H9 (cell line): ENCODE measurements at regions not wholly inside any gene's neighbourhood (a gene's known extent, or its start where the extent isn't known, plus 50 kb on each side); places are given as distances from the start of the nearest gene placed in this dataset.

ENCODE experiments used
- DNase-seq: peaks from one replicate; pipeline ENCODE4 v3.0.0-alpha.2; 2017
- H2AFZ ChIP-seq: one replicate; pipeline ENCODE4 v1.6.1; 2013; ENCODE audit warnings: mild to moderate bottlenecking, low read length, control low read depth, moderate library complexity
- H2AK5ac ChIP-seq: 2 replicates; pipeline ENCODE4 v1.6.1; 2013; ENCODE audit warnings: low read length, control low read depth, mixed read lengths; ENCODE audit not compliant: insufficient read length
- H2BK120ac ChIP-seq: one replicate; pipeline ENCODE4 v1.6.1; 2013; ENCODE audit warnings: low read depth, mild to moderate bottlenecking, low read length, control low read depth, inconsistent platforms; ENCODE audit not compliant: poor library complexity, severe bottlenecking
- H2BK12ac ChIP-seq: 2 replicates; pipeline ENCODE4 v1.6.1; 2013; ENCODE audit warnings: low read length, control low read depth, mixed read lengths, low read depth; ENCODE audit not compliant: insufficient read length
- H2BK15ac ChIP-seq: 2 replicates; pipeline ENCODE4 v1.6.1; 2013; ENCODE audit warnings: low read depth, low read length, control low read depth
- H2BK20ac ChIP-seq: one replicate; pipeline ENCODE4 v1.6.1; 2013; ENCODE audit warnings: low read depth, mild to moderate bottlenecking, low read length, control low read depth, inconsistent platforms; ENCODE audit not compliant: poor library complexity, severe bottlenecking
- H2BK5ac ChIP-seq: 2 replicates; pipeline ENCODE4 v1.6.1; 2013; ENCODE audit warnings: low read length, control low read depth, mixed read lengths; ENCODE audit not compliant: insufficient read length
- H3K14ac ChIP-seq: 2 replicates; pipeline ENCODE4 v1.6.1; 2013; ENCODE audit warnings: low read length, control low read depth; ENCODE audit not compliant: insufficient read depth
- H3K18ac ChIP-seq: 2 replicates; pipeline ENCODE4 v1.6.1; 2013; ENCODE audit warnings: low read depth, mild to moderate bottlenecking, mixed read lengths, low read length, control low read depth; ENCODE audit not compliant: insufficient read length
- H3K23ac ChIP-seq: 2 replicates; pipeline ENCODE4 v1.6.1; 2013; ENCODE audit warnings: low read length, control low read depth, mixed read lengths, low read depth; ENCODE audit not compliant: insufficient read length
- H3K23me2 ChIP-seq: 2 replicates; pipeline ENCODE4 v1.6.1; 2013; ENCODE audit warnings: low read depth, mild to moderate bottlenecking, mixed read lengths, low read length, control low read depth; ENCODE audit not compliant: insufficient read length, poor library complexity, severe bottlenecking
- H3K27ac ChIP-seq: 2 replicates; pipeline ENCODE4 v1.5.1; 2013; ENCODE audit warnings: low read length, control low read depth, mixed read lengths, low read depth; ENCODE audit not compliant: insufficient read length
- H3K27me3 ChIP-seq: 2 replicates; pipeline ENCODE4 v1.6.1; 2013; ENCODE audit warnings: low read length, control low read depth, inconsistent platforms; ENCODE audit not compliant: insufficient read depth
- H3K4ac ChIP-seq: 2 replicates; pipeline ENCODE4 v1.6.1; 2013; ENCODE audit warnings: low read depth, mild to moderate bottlenecking, control low read depth, inconsistent platforms, low read length, moderate library complexity
- H3K4me1 ChIP-seq: 2 replicates; pipeline ENCODE4 v1.6.1; 2013; ENCODE audit warnings: low read length, control low read depth, inconsistent platforms; ENCODE audit not compliant: insufficient read depth
- H3K4me2 ChIP-seq: 2 replicates; pipeline ENCODE4 v1.6.1; 2013; ENCODE audit warnings: low read length, control low read depth, mixed read lengths; ENCODE audit not compliant: insufficient read length, insufficient read depth
- H3K56ac ChIP-seq: 2 replicates; pipeline ENCODE4 v1.6.1; 2013; ENCODE audit warnings: low read depth, mild to moderate bottlenecking, mixed read lengths, low read length, control low read depth; ENCODE audit not compliant: insufficient read length
- H3K79me1 ChIP-seq: 2 replicates; pipeline ENCODE4 v1.6.1; 2013; ENCODE audit warnings: low read depth, mild to moderate bottlenecking, moderate library complexity, low read length, control low read depth, inconsistent platforms; ENCODE audit not compliant: insufficient read depth, poor library complexity, severe bottlenecking
- H3K79me2 ChIP-seq: 2 replicates; pipeline ENCODE4 v1.6.1; 2013; ENCODE audit warnings: low read length, control low read depth, inconsistent platforms; ENCODE audit not compliant: insufficient read depth
- H3K9ac ChIP-seq: 2 replicates; pipeline ENCODE4 v1.6.1; 2013; ENCODE audit warnings: low read length, control low read depth, mixed read lengths; ENCODE audit not compliant: insufficient read length; ENCODE audit errors: extremely low read depth
- H3K9me3 ChIP-seq: one replicate; pipeline ENCODE4 v1.6.1; 2013; ENCODE audit warnings: low read depth, low read length, inconsistent platforms; ENCODE audit not compliant: control insufficient read depth
- H3T11ph ChIP-seq: one replicate; pipeline ENCODE4 v1.6.1; 2013; ENCODE audit warnings: mild to moderate bottlenecking, low read length, control low read depth, inconsistent platforms
- H4K20me1 ChIP-seq: one replicate; pipeline ENCODE4 v1.6.1; 2013; ENCODE audit not compliant: control insufficient read depth, insufficient read length, insufficient read depth
- H4K5ac ChIP-seq: 2 replicates; pipeline ENCODE4 v1.6.1; 2013; ENCODE audit warnings: low read depth, mild to moderate bottlenecking, mixed read lengths, low read length, control low read depth; ENCODE audit not compliant: insufficient read length
- H4K8ac ChIP-seq: replicated peaks from 2 replicates; pipeline ENCODE4 v1.6.1; 2013; ENCODE audit warnings: low read length, control low read depth, mixed read lengths, low read depth; ENCODE audit not compliant: insufficient read length
- H4K91ac ChIP-seq: 2 replicates; pipeline ENCODE4 v1.6.1; 2013; ENCODE audit warnings: low read depth, mild to moderate bottlenecking, moderate library complexity, mixed read lengths, low read length, control low read depth; ENCODE audit not compliant: insufficient read length
- H3K27ac Mint-ChIP-seq, 3 experiments: 2 replicates in 2 of 3; 3 replicates in 1 of 3; pipeline ENCODE4 v1.8.0; 2020 to 2021; ENCODE audit warnings: mixed read lengths in 3 of 3, mild to moderate bottlenecking in 1 of 3, moderate library complexity in 1 of 3
- H3K27me3 Mint-ChIP-seq: 2 replicates; pipeline ENCODE4 v1.8.0; 2021; ENCODE audit warnings: low read depth, mild to moderate bottlenecking, moderate library complexity, mixed read lengths
- H3K36me3 Mint-ChIP-seq, 3 experiments: 2 replicates in 2 of 3; 3 replicates in 1 of 3; pipeline ENCODE4 v1.8.0; 2020 to 2021; ENCODE audit warnings: low read depth in 3 of 3, mixed read lengths in 3 of 3; ENCODE audit not compliant: insufficient read depth in 1 of 3
- H3K4me1 Mint-ChIP-seq, 2 experiments: 2 replicates each; pipeline ENCODE4 v1.8.0; 2020; ENCODE audit warnings: mixed read lengths in 2 of 2
- H3K4me3 Mint-ChIP-seq, 2 experiments: 2 replicates in 1 of 2; 3 replicates in 1 of 2; pipeline ENCODE4 v1.8.0; 2020 to 2021; ENCODE audit warnings: mild to moderate bottlenecking in 2 of 2, mixed read lengths in 2 of 2, moderate library complexity in 1 of 2
- H3K9me3 Mint-ChIP-seq, 2 experiments: 2 replicates in 1 of 2; 3 replicates in 1 of 2; pipeline ENCODE4 v1.8.0; 2020; ENCODE audit warnings: mild to moderate bottlenecking in 2 of 2, mixed read lengths in 2 of 2, moderate library complexity in 1 of 2
- CTCF ChIP-seq: fragments of 200-600 bp; sonication (generic); conservative IDR thresholded peaks from 3 replicates; pipeline ENCODE4 v1.8.0; 2021; ENCODE audit warnings: antibody characterized with exemption, mild to moderate bottlenecking
- WGBS: extraction: QIAGEN DNeasy Blood & Tissue Kit; methylation state at CpG from one replicate; pipeline ENCODE4 v1.1.7; 2013; ENCODE audit warnings: missing lambda C conversion rate, low lambda C conversion rate, mixed read lengths; ENCODE audit not compliant: insufficient read length; ENCODE audit errors: extremely low coverage; 5-methylcytosine and 5-hydroxymethylcytosine counted together

GRCh38 chr5:35362772-35363171 is 132.5 kb upstream of the PRLR start:
- Histone ChIP-seq H3K27me3 (no peaks in the 10 kb centered on the region), H4K8ac (no peak overlapping the region), H3T11ph (no peak overlapping the region), H3K23ac (no peak overlapping the region), H2BK15ac (no peak overlapping the region), H4K5ac (no peak overlapping the region), H3K4me1 (no peaks in the 10 kb centered on the region), H3K79me2 (no peaks in the 10 kb centered on the region), H2AFZ (no peak overlapping the region), H2AK5ac (no peak overlapping the region), H3K4ac (no peak overlapping the region), H3K18ac (no peak overlapping the region), H3K23me2 (no peaks in the 10 kb centered on the region), H2BK120ac (no peak overlapping the region), H3K9me3 (no peaks in the 10 kb centered on the region), H4K91ac (no peak overlapping the region), H3K14ac (no peak overlapping the region), H3K56ac (no peak overlapping the region), H3K27ac (no peak overlapping the region), H3K9ac (no peak overlapping the region), H3K79me1 (no peaks in the 10 kb centered on the region), H4K20me1 (no peaks in the 10 kb centered on the region), H2BK20ac (no peak overlapping the region), H2BK5ac (no peak overlapping the region), H3K4me2 (no peak overlapping the region), H2BK12ac (no peak overlapping the region)
- no peaks in the 10 kb centered on the region for H3K27me3 Mint-ChIP-seq
- no peaks in the 10 kb centered on the region for H3K9me3 Mint-ChIP-seq
- H3K4me3 Mint-ChIP-seq: no peak overlapping the region
- no peaks in the 10 kb centered on the region for H3K36me3 Mint-ChIP-seq
- no peak for TF ChIP-seq CTCF
- WGBS: no CpG with 5 or more reads among the region's 2 CpGs
- no peak for DNase-seq
- no peak overlapping the region for H3K27ac Mint-ChIP-seq
- 0 out of 4 replicates have a peak, but pooled peaks cover 3% of the 10 kb centered on the region in 2 experiments for H3K4me1 Mint-ChIP-seq
